Thymus (tissue), 11 donors: ENCODE measurements at regions not wholly inside any gene's neighbourhood (a gene's known extent, or its start where the extent isn't known, plus 50 kb on each side); places are given as distances from the start of the nearest gene placed in this dataset.

Source experiments
- DNase-seq, 9 donors: peaks; one replicate each; pipeline ENCODE4 v3.0.0-alpha.2; 2013; ENCODE audit warnings: low spot score in 9 of 9, low read depth in 6 of 9, missing footprints in 1 of 9
- H3K27ac ChIP-seq, 2 donors: one replicate each; pipeline ENCODE4 v1.5.1; 2013; ENCODE audit warnings: control low read depth in 1 of 2, low read depth in 1 of 2, low read length in 1 of 2, mild to moderate bottlenecking in 1 of 2, moderate library complexity in 1 of 2
- H3K27me3 ChIP-seq, 2 donors: one replicate each; pipeline ENCODE4 v1.5.1; 2013; ENCODE audit warnings: low read length in 1 of 2; ENCODE audit not compliant: control insufficient read depth in 2 of 2, insufficient read depth in 1 of 2
- H3K36me3 ChIP-seq, 2 donors: one replicate each; pipeline ENCODE4 v1.5.1; 2013; ENCODE audit warnings: low read length in 1 of 2, mild to moderate bottlenecking in 1 of 2, moderate library complexity in 1 of 2; ENCODE audit not compliant: control insufficient read depth in 2 of 2, insufficient read depth in 2 of 2
- H3K4me1 ChIP-seq, 2 donors: one replicate each; pipeline ENCODE4 v1.5.1; 2013; ENCODE audit warnings: low read length in 2 of 2; ENCODE audit not compliant: control insufficient read depth in 2 of 2, insufficient read depth in 2 of 2
- H3K4me3 ChIP-seq, 2 donors: one replicate each; pipeline ENCODE4 v1.5.1; 2013; ENCODE audit warnings: low read length in 2 of 2, control low read depth in 1 of 2, mild to moderate bottlenecking in 1 of 2
- H3K9me3 ChIP-seq, 2 donors: one replicate each; pipeline ENCODE4 v1.5.1; 2013; ENCODE audit warnings: low read length in 1 of 2, mild to moderate bottlenecking in 1 of 2; ENCODE audit not compliant: control insufficient read depth in 2 of 2, insufficient read depth in 1 of 2
- WGBS: extraction: QIAGEN DNeasy Blood & Tissue Kit; methylation state at CpG from one replicate; pipeline ENCODE4 v1.1.7; 2013; 5-methylcytosine and 5-hydroxymethylcytosine counted together
- donor health status: healthy.

- under 1% methylated on average over 31 of the region's 31 CpGs for WGBS
- Histone ChIP-seq H3K9me3 (no peaks in the 10 kb centered on the region), H3K27me3 (no peaks in the 10 kb centered on the region), H3K27ac (peak overlapping the region; percentile 97 to 99), H3K4me3 (peak overlapping the region; percentile 66 to 70), H3K36me3 (no peaks in the 10 kb centered on the region), H3K4me1 (peaks cover 37 to 56% of the 10 kb centered on the region in 2 donors)
- DNase-seq, result peak; percentile 89 to 98 (median 95)
Measured at GRCh38 chr5:81851481-81852178, 100.7 kb upstream of the SSBP2 start.

- H3K4me3 ChIP-seq, result peak overlapping the region; percentile 66 to 70
- WGBS, result 51% methylated on average over 6 of the region's 6 CpGs
Measured at GRCh38 chr5:81850501-81851357, 99.8 kb upstream of the SSBP2 start.

GRCh38 chr5:81849770-81850367 lies 99.0 kb upstream of the SSBP2 start:
- Histone ChIP-seq H3K4me3 (no peak overlapping the region), H3K36me3 (no peaks in the 10 kb centered on the region), H3K9me3 (no peaks in the 10 kb centered on the region), H3K27me3 (no peaks in the 10 kb centered on the region), H3K4me1 (peaks cover 37 to 52% of the 10 kb centered on the region in 2 donors), H3K27ac (peak overlapping the region; percentile 97 to 99)
- DNase-seq, result no peak
- WGBS, result 95% methylated on average over 4 of the region's 4 CpGs

More at GRCh38 chr5:81850501-81851357, 99.8 kb upstream of the SSBP2 start:
- no peaks in the 10 kb centered on the region for H3K9me3 ChIP-seq
- peak overlapping the region; percentile 97 to 99 for H3K27ac ChIP-seq
- peaks cover 37 to 55% of the 10 kb centered on the region in 2 donors for H3K4me1 ChIP-seq
- H3K36me3 ChIP-seq, result no peaks in the 10 kb centered on the region
- no peaks in the 10 kb centered on the region for H3K27me3 ChIP-seq
- DNase-seq, result peak in 1 of 9 donors; percentile 46

GRCh38 chr5:81848362-81848880 lies 97.5 kb upstream of the SSBP2 start:
- DNase-seq, result no peak
- Histone ChIP-seq H3K27me3 (no peaks in the 10 kb centered on the region), H3K4me3 (no peak overlapping the region), H3K27ac (no peak overlapping the region), H3K36me3 (no peaks in the 10 kb centered on the region), H3K4me1 (peaks cover 30 to 45% of the 10 kb centered on the region in 2 donors), H3K9me3 (no peaks in the 10 kb centered on the region)
- WGBS, result 41% methylated on average over 1 of the region's 1 CpG

DNA sequence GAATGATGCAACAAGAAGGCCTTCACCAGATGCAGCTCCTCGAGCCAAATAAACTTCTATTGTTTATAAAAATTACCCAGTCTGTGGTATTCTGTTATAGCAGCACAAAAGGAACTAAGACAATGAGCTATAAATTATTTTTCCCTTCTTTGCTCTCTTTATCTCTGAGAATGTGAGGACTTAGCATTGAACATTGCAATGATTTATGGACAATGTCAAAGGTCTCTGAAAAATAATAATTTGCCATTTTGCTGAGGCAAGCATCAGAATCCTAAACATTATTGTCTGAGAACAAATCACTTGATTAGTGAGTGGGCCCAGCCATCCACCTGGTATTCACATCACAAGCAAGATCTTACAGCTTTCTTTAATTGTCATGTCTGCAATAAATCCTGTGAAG lies 95.4 kb upstream of the SSBP2 start:
- Histone ChIP-seq H3K27me3 (no peaks in the 10 kb centered on the region), H3K4me3 (no peak overlapping the region), H3K36me3 (no peaks in the 10 kb centered on the region), H3K9me3 (no peaks in the 10 kb centered on the region), H3K4me1 (peaks cover 24 to 32% of the 10 kb centered on the region in 2 donors), H3K27ac (no peak overlapping the region)
- WGBS, result 69% methylated on average over 1 of the region's 1 CpG
- no peak for DNase-seq

DNA sequence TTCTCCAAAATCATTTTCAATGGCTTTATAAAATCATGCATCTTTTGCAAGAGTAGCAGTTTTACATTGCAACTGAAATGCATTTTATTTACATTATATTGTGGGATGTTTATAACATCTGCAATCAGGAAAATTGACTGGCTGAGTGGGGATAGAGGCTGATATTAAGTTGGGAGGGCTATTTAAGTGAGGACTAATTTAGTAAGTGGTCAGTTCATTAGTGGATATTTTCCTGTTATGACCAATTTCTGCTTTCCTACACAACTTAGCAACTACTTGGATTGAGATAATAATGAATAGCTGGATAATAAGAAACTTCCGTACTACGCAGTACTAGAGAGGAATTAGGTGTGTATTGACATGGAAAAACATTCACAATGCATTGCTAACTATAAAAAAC lies 92.9 kb upstream of the SSBP2 start:
- no peaks in the 10 kb centered on the region for H3K9me3 ChIP-seq
- H3K27me3 ChIP-seq, result no peaks in the 10 kb centered on the region
- no peak overlapping the region for H3K27ac ChIP-seq
- peaks cover 5 to 9% of the 10 kb centered on the region in 2 donors for H3K4me1 ChIP-seq
- H3K4me3 ChIP-seq, result no peak overlapping the region
- over 99% methylated on average over 2 of the region's 2 CpGs for WGBS
- no peak for DNase-seq
- no peaks in the 10 kb centered on the region for H3K36me3 ChIP-seq

- DNase-seq, result no peak
- no peak overlapping the region for H3K27ac ChIP-seq
- WGBS, result 91% methylated on average over 6 of the region's 6 CpGs
- peaks cover 7 to 8% of the 10 kb centered on the region in 2 donors for H3K4me1 ChIP-seq
- H3K27me3 ChIP-seq, result no peaks in the 10 kb centered on the region
- no peaks in the 10 kb centered on the region for H3K36me3 ChIP-seq
- no peaks in the 10 kb centered on the region for H3K9me3 ChIP-seq
- H3K4me3 ChIP-seq, result no peak overlapping the region
Measured at GRCh38 chr5:81842795-81843398, 92.0 kb upstream of the SSBP2 start.

GRCh38 chr5:81839034-81839433 lies 88.1 kb upstream of the SSBP2 start:
- no peaks in the 10 kb centered on the region for H3K36me3 ChIP-seq
- 90% methylated on average over 3 of the region's 3 CpGs for WGBS

More at GRCh38 chr5:81839034-81839433, 88.1 kb upstream of the SSBP2 start:
- Histone ChIP-seq H3K27me3 (no peaks in the 10 kb centered on the region), H3K9me3 (no peaks in the 10 kb centered on the region), H3K4me1 (peaks cover 7 to 8% of the 10 kb centered on the region in 2 donors), H3K27ac (no peak overlapping the region), H3K4me3 (no peak overlapping the region)
- no peak for DNase-seq
